Left lobe of liver (tissue), 2 donors: ENCODE measurements at regions not wholly inside any gene's neighbourhood (a gene's known extent, or its start where the extent isn't known, plus 50 kb on each side); places are given as distances from the start of the nearest gene placed in this dataset.
A peak's percentile ranks its signal among the peaks of the same experiment; 100 is the strongest.

ENCODE experiments used
- ATAC-seq: fragments of 200-7000 bp; cut with Tn5 transposase; one replicate; pipeline ENCODE4 v1.9.1; 2020; ENCODE audit warnings: mild to moderate bottlenecking, moderate library complexity
- DNase-seq: peaks from one replicate; pipeline ENCODE4 v3.0.0-alpha.2; 2020; ENCODE audit warnings: low spot score
- donor health status: DM: no; HTN: no; CAD: no; lungs with moderate emphysema.
- donor health status: DM: no; HTN: yes; CAD: no.

DNA sequence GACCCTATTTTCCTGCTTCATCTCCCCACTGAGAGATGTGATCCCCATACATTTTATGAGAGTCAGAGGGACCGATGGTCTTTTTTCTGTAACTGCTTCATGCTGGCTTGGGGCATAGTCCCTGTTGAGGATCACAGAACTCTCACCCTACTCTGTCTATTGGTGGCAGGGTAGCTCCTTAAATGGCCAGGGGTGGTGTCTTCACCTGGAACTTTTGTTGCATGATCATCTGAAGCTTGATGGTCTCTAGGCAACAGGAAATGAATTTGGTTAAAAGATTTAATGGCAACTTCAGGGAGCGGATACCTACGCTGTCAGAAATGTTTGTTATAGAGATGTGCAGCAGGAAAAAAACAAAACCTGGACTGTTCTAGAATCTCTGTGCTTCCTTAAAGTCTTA lies 87.0 kb upstream of the GLIS3 start:
- no peak for DNase-seq
- peak; percentile 78 for ATAC-seq

DNA sequence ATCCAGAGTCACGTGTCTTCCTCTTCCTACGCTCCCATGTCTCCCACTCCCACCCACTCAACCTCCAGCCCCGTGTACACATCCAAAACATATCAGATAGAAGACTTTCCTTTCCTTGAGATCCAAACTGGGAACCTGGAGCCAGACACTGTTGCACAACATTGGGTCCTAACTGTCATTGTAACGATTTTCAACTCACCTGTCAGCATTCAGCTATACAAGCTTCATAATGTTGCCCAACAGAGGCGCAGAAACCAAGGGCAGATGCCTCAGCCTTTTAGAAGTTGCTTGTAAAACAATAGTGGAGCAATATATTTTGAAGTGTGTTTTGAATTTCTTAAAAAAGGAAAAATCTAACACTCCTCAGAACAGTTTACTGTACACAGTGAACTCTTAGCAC lies 84.9 kb upstream of the GLIS3 start:
- peak; percentile 47 for ATAC-seq
- no peak for DNase-seq

DNA sequence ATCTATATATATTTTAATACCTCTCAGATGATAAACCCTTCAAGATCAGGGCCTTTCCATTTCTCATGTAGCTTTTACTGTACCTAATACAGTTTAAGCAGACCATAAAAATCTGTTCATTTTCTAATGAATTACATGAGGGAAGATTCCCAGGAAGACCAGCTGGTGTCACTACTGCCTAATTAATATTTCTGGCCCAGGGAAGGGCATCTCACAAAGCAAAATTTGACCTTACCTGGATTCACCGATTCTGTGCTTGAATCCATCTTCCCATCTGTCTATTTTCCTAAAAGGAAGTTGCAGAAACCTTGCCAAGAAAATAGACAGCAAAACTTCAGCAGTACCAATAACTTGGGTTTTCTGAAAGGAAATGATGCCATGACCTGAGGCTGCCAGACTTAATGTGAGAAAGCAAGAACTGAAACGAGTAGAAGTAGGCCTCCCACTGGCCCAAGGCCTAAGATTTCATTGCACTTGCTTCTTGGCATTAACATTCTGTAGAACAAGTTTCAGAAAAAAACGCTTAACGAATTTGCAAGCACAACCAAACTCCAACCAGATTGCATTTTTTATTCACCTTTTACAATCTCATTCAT lies 83.0 kb upstream of the GLIS3 start:
- ATAC-seq = peak; percentile 78

DNA sequence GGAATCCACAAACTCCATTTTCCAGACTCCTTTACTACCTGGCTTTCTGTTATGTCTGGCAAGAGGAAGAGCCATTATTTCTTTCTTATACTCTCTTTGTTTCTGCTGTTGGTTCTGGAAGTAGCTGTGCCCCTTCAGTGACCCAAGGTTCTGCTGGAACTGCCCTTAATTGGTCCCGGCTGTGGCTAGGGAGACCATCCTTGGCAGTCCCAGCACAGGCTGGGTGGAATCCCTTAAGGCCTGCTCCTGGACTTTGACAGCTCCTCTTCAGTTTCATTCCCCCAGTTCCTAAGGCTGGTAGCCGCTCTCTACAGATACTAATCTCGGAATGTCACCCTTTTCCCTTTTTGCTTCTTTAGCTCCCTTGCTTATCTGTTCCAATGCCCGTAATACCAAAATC lies 81.9 kb upstream of the GLIS3 start:
- no peak for ATAC-seq
- DNase-seq = no peak

More for the DNA sequence above, 83.0 kb upstream of the GLIS3 start:
- DNase-seq = no peak

DNA sequence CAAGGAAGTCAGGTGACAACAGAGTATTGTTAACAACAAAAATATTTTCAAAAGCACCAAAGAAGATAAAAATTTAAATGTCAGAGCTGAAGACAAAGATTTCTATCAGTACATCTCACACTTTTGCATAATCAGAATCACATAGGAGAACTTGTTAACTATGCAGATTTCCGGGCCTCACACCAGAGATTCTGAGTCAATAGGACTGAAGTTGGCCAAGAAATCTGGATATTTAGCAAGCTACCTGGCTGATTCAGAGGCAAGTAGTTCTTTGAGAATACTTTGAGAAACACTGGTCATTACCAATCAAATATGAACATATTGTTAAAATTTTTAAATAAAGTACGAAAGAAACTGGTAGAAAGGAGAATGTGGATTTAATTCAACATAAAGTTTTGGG lies 80.5 kb upstream of the GLIS3 start:
- no peak for DNase-seq
- no peak for ATAC-seq

DNA sequence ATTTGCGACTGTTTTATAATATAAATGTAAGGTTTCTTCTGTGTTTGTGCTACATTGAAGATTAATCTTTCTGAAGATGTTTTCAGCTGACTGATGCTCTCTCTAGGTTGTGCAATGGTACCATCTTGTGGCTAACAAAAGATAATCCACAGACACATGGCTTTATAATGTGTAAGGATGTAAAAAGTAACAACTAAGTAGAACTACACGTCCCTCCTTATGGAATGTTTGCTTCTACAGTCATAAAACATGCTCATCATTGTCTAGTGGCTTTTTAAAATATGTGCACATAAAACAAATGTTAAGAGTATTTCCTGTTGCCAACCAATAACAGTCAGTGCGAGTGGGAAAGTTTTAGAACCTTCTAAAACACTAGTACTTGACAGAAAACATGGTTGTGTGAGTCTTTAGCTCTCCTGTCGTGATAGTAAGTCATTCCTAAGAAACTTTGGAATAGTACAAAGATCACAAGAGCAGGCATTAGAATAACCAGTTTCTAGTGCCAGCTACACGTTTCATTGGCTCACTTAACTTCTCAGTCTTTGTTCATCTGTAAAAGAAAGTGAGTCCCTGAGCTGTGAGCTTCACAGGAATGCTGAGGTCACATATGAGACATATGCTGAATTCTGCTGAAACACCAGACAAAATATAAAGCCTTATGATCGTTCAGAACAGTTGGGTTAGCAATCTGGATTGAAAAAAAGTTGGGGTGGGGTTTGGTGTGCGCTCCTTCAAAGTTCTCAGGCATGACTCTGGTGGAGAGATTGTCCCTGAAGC lies 75.7 kb upstream of the GLIS3 start:
- peak; percentile 28 for ATAC-seq
- DNase-seq = no peak

DNA sequence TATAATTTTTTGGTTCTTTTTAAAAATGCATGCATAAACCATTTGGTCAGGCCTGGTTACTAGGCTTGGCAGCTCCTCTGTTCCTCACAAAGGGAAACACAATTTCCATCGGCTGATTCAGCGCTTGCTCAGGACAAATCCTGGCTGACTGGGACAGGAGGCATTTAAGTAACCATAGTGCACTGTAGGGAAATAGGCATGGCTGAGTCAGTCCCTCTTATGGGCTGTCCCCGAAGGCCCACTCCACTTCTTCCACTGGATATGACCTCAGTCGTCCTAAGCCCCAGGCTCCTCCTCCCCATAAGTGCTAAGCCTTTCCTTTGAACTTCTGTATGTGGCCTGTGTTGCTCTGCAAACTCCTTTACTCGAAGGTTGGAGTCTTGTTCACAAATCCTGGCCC lies 71.2 kb upstream of the GLIS3 start:
- ATAC-seq = no peak

DNA sequence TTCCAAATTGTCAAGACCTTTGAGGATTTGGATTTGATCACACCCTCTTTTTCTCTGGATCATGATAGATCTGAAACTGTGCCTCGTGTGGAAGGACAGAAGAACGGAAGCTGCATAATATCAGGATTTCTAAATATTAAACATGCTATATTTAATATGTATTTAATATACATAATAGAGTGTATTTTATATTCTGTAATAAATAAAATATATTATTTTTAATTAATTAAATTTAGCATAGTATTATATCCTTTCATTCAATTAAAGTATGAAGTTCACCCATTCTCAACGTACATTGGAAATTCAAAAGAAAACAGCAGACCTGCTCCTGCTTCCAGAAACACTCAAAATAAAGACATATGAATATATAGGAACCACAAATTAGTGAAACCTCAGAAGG lies 70.6 kb upstream of the GLIS3 start:
- DNase-seq (no peak), ATAC-seq (no peak)

More for the DNA sequence above, 71.2 kb upstream of the GLIS3 start:
- DNase-seq = no peak

DNA sequence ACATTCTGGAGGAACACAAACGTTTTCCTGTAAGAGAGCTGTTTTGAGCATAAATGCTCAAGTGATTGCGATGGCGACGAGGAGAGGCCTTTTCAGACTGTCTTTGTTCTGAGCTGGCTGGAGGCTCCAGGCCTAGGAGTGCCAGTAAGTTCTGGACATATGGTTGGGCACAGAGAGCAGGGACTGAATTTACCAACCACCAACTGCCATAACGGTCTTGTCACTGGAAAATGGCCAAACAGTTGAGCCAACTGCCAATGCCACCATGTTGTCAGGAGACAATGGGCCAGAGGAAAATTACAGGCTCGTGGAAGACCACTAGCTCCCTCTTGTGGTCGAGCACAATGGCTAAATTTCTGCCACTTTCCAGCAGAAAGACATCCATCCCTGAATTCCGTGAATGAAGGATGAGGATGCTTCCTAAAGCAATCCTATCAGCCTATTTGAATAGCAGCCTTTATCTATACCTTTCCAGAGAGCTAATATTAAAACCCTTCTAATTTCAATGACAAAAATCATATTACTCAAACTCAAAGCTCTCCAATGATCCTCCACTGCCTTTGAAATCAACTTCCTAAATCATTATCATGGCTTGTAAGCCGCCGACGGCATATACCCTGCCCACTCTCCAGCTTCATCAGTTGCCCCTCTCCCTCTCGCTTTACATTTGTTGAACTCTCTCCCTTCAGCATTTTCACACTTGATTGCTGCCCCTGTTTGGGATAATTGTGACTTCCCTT lies 66.9 kb upstream of the GLIS3 start:
- peak; percentile 95 for ATAC-seq
- DNase-seq = peak; percentile 54

DNA sequence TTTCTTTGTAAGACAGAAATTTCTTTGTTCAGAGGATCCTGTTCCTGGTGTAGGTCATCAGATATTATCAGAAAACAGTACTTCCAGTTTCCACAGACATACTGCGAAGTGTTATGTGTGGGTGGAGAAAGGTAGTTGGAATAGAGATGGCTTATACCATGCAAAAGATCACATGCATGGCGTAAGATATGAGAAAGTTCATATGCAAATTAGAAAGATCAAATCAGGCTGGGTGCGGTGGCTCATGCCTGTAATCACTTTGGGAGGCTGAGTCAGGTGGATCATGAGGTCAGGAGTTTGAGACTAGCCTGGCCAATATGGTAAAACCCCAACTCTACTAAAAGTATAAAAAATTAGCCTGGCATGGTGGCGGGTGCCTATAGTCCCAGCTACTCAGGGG lies 65.2 kb upstream of the GLIS3 start:
- no peak for DNase-seq
- no peak for ATAC-seq

DNA sequence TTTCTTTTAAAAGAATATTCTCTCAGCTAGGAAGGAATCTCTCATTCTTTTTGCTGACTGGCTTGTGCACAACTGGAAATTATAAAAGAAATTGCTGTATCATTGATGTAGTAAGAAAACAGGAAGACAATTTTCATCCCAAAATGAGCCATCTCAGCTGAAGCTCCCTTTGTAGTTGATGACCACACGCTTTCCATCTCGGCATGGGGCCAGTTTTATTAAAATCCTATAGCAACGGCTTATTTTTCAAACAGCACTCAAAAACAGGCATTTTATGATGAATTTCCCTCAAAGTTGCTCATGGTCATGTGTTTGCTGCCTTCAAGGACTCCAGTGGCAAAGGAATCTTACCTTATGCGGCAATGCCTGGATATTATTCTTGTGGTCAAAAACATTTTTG lies 62.4 kb upstream of the GLIS3 start:
- DNase-seq = no peak
- no peak for ATAC-seq

DNA sequence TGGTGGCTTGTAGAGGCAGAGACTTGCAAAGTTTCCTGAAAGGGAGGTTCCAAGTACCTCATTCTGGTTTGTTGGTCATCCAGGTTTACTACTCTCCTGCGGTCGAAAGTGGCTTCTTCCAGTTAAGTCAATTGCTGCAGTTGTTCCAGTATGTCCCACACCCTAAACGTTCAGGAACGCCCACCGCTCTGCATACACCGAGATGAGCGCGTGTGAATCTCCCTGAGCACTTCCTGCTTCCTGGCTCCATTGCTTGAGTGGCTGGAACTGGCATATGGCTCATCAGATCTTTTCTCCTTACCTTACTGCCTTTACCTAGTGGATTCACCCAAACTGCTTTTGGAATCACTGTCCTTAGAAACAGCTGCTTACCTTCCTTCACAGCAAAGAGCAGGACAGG lies 59.1 kb upstream of the GLIS3 start:
- ATAC-seq (no peak), DNase-seq (no peak)

DNA sequence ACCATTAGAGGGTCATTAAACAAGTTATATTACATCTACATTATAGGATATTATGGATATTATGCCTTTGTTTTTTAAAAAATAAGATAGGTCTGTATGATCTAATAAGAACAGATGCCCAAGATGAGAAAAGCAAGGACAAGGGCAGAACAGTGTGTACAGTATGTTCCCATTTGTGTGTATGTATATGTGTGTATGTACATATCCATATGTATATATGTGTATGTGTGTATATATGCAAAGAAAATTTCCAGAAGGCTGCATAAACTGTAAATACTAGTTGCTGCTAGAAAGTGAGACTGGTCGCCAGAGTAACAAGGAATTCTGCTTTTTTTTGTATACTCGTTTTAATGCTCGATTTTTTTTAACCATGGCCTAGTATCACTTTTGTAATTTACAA lies 58.1 kb upstream of the GLIS3 start:
- no peak for ATAC-seq
- no peak for DNase-seq

DNA sequence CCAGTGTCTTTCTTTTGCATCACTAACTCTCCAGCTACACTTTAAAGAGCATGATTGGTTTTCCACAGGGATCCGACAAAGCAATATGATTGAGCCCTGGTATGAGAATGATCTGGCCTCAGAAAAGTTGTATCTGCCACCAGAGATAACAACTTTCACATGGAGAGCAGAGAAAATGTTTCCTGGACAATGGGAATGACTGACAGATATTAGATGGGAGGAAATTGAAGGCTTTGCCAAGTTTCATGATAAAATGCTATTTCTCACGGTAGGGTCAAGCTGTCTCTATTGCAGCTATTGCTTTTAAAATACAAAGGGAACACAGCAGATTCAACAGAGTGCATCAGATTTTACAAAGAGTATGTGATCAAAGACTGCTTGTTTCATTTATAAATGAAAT lies 56.4 kb upstream of the GLIS3 start:
- DNase-seq = no peak
- ATAC-seq = no peak

DNA sequence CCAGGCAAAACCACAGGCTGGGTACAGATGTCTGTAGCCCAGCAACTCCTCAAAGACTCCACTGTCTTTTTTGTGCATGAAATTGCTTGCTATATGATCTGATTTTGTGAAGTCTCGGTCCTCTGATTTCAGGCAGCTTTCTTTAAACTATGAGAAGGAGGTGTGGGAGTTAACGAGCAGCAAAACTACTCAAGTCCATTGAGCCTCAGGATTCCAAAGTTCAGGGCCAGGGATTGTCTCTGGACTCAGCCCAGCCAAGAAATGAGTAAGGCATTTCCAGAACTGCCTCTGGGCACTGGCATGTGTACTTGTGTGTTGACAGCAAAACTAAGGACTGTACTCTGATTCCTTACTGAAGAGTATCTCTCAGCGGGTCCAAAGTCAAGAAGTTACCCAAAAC lies 53.4 kb upstream of the GLIS3 start:
- ATAC-seq = no peak
- no peak for DNase-seq

DNA sequence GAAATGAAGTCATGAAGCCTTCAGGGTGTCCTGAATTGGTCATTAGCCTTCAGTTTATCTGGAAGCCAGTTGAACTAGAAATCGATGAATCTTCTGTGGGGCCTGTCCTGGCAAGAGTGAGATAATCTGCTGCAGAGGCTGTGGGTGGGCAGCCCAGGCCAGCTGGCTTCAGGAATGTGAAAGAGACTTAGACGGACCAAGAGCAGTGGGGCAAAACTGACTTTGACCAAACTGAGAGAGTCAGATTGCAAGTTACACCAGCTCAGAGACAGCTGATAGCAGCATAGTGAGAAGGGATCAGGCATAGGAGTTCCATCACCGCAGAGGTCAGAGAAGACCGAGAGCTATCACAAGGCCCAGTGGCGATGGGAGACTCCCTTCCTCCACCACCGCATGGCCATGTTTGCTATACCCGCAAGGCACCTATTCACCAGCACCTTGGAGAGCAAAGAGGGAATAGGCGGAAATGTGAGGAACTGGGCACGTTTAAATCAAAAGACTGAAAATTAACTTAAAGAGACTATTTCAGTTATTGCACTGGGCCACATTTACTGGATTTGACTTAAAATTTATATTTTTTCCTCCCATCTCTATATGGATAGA lies 50.0 kb upstream of the GLIS3 start:
- no peak for ATAC-seq
- no peak for DNase-seq
